GM19240 (cell line): ENCODE measurements at regions not wholly inside any gene's neighbourhood (a gene's known extent, or its start where the extent isn't known, plus 50 kb on each side); places are given as distances from the start of the nearest gene placed in this dataset.
A peak's percentile ranks its signal among the peaks of the same experiment; 100 is the strongest.

Experiments used
- DNase-seq: peaks from one replicate; pipeline ENCODE4 v3.0.0; 2011; ENCODE audit warnings: low spot score; ENCODE audit not compliant: insufficient read length

GRCh38 chr1:193540511-193540910, 354.1 kb upstream of the B3GALT2 start:
- DNase-seq: no peak

GRCh38 chr1:193539731-193540459, 353.5 kb upstream of the B3GALT2 start:
- DNase-seq: no peak

GRCh38 chr1:193538680-193539079, 352.3 kb upstream of the B3GALT2 start:
- no peak for DNase-seq

- DNase-seq: no peak
Observed at GRCh38 chr1:193538003-193538354, 351.6 kb upstream of the B3GALT2 start.

GRCh38 chr1:193537266-193538002, 351.0 kb upstream of the B3GALT2 start:
- DNase-seq: peak; percentile 11

GRCh38 chr1:193533853-193534252, 347.4 kb upstream of the B3GALT2 start:
- DNase-seq: no peak

- DNase-seq: no peak
Observed at GRCh38 chr1:193525917-193526710, 339.7 kb upstream of the B3GALT2 start.

GRCh38 chr1:193525411-193525810, 339.0 kb upstream of the B3GALT2 start:
- no peak for DNase-seq

GRCh38 chr1:193524616-193525015, 338.2 kb upstream of the B3GALT2 start:
- no peak for DNase-seq

GRCh38 chr1:193524021-193524420, 337.6 kb upstream of the B3GALT2 start:
- DNase-seq: no peak

GRCh38 chr1:193520472-193520871, 334.1 kb upstream of the B3GALT2 start:
- no peak for DNase-seq

GRCh38 chr1:193519922-193520321, 333.5 kb upstream of the B3GALT2 start:
- DNase-seq: no peak

- no peak for DNase-seq
Observed at GRCh38 chr1:193516755-193517388, 330.5 kb upstream of the B3GALT2 start.

GRCh38 chr1:193514397-193514796, 328.0 kb upstream of the B3GALT2 start:
- DNase-seq: no peak

GRCh38 chr1:193513032-193513431, 326.6 kb upstream of the B3GALT2 start:
- no peak for DNase-seq

- DNase-seq: no peak
Observed at GRCh38 chr1:193504920-193505319, 318.5 kb upstream of the B3GALT2 start.

GRCh38 chr1:193498088-193498655, 311.8 kb upstream of the B3GALT2 start:
- DNase-seq: no peak

GRCh38 chr1:193494368-193494767, 308.0 kb upstream of the B3GALT2 start:
- DNase-seq: no peak

- DNase-seq: no peak
Observed at GRCh38 chr1:193489191-193489590, 302.8 kb upstream of the B3GALT2 start.

GRCh38 chr1:193487722-193488121, 301.3 kb upstream of the B3GALT2 start:
- DNase-seq: no peak

GRCh38 chr1:193486671-193487229, 300.3 kb upstream of the B3GALT2 start:
- no peak for DNase-seq
